Astrocyte of the spinal cord (primary cell): ENCODE measurements at regions not wholly inside any gene's neighbourhood (a gene's known extent, or its start where the extent isn't known, plus 50 kb on each side); places are given as distances from the start of the nearest gene placed in this dataset.
A peak's percentile ranks its signal among the peaks of the same experiment; 100 is the strongest.

Experiments used
- DNase-seq: peaks from one replicate; pipeline ENCODE4 v3.0.0; 2011; ENCODE audit warnings: low read depth, low spot score
- H3K4me3 ChIP-seq: 2 replicates; pipeline ENCODE4 v1.5.1; 2011; ENCODE audit warnings: low read depth, mild to moderate bottlenecking, low read length, moderate library complexity
- CTCF ChIP-seq: IDR thresholded peaks from 2 replicates; pipeline ENCODE4 v1.5.1; 2012; ENCODE audit warnings: low read depth, mild to moderate bottlenecking, low read length, inconsistent platforms
- in situ Hi-C: cut with HindIII; loops from 2 replicates; pipeline ENCODE4 v1.10.0; 2017; ENCODE audit warnings: low sequenced_read_pairs

- DNase-seq, result peak; percentile 53
- no peak overlapping the region for H3K4me3 ChIP-seq
- TF ChIP-seq CTCF, result no peak
- in situ Hi-C loops, result no loop called here
Measured at GRCh38 chr2:195026261-195026660, 630.8 kb upstream of the SLC39A10 start.

- no peak for DNase-seq
- H3K4me3 ChIP-seq, result no peak overlapping the region
- no peak for TF ChIP-seq CTCF
- in situ Hi-C loops, result no loop called here
Measured at GRCh38 chr2:195022508-195022830, 634.6 kb upstream of the SLC39A10 start.

- DNase-seq, result peak; percentile 37
- TF ChIP-seq CTCF, result no peak
- no peak overlapping the region for H3K4me3 ChIP-seq
- in situ Hi-C loops, result no loop called here
Measured at GRCh38 chr2:195021711-195022507, 635.1 kb upstream of the SLC39A10 start.

- DNase-seq, result no peak
- no peak overlapping the region for H3K4me3 ChIP-seq
- in situ Hi-C loops, result no loop called here
- no peak for TF ChIP-seq CTCF
Measured at GRCh38 chr2:195018462-195018861, 638.6 kb upstream of the SLC39A10 start.

GRCh38 chr2:195017890-195018289 lies 639.1 kb upstream of the SLC39A10 start:
- in situ Hi-C loops, result no loop called here
- DNase-seq, result no peak
- TF ChIP-seq CTCF, result no peak
- H3K4me3 ChIP-seq, result no peak overlapping the region

GRCh38 chr2:195016841-195017240 lies 640.2 kb upstream of the SLC39A10 start:
- no peak for TF ChIP-seq CTCF
- in situ Hi-C loops, result no loop called here
- DNase-seq, result peak; percentile 12
- H3K4me3 ChIP-seq, result no peak overlapping the region

- no peak for DNase-seq
- no peak overlapping the region for H3K4me3 ChIP-seq
- no peak for TF ChIP-seq CTCF
- in situ Hi-C loops, result no loop called here
Measured at GRCh38 chr2:195009202-195009601, 647.8 kb upstream of the SLC39A10 start.
